Vagina (tissue), 2 donors: ENCODE measurements at regions not wholly inside any gene's neighbourhood (a gene's known extent, or its start where the extent isn't known, plus 50 kb on each side); places are given as distances from the start of the nearest gene placed in this dataset.

Experiments
- POLR2A ChIP-seq, 2 donors: fragments of 450-650 bp; IDR thresholded peaks; one replicate each; pipeline ENCODE4 v1.6.1; 2017; ENCODE audit warnings: antibody characterized with exemption in 2 of 2, mild to moderate bottlenecking in 2 of 2, moderate library complexity in 2 of 2
- POLR2AphosphoS5 ChIP-seq, 2 donors: sonication (generic); formaldehyde crosslinking; IDR thresholded peaks; one replicate each; pipeline ENCODE4 v1.9.0; 2017; ENCODE audit warnings: antibody characterized with exemption in 2 of 2, mild to moderate bottlenecking in 2 of 2, low read depth in 1 of 2; ENCODE audit not compliant: insufficient read depth in 1 of 2
- TF ChIP-seq, protein P1 (sequence below), 3 experiments: fragments of 450-650 bp in 2 of 3; fragments of 200-600 bp in 1 of 3; sonication (generic) in 1 of 3; IDR thresholded peaks; one replicate each; pipeline ENCODE4 v1.5.1; 2017 to 2019; ENCODE audit warnings: antibody characterized with exemption in 3 of 3, mild to moderate bottlenecking in 2 of 3, moderate library complexity in 2 of 3

DNA sequence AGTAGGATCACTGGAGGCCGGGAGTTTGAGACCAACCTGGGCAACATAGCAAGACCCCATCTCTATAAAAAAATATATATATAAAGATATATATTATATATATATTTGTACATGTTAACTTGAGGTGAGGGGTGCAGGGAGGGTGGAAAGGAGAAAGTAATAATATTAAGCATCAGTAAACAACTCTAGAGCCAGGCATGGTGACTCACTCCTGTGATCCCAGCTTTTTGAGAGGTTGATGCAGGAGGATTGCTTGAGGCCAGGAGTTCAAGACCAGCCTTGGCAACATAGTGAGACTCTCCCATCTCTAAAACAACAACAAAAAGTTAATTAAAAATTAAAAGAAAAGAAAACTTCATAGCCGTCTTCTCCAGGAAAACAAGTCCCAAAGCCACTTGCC lies 61.7 kb upstream of the SMURF2 start:
- no peak for TF ChIP-seq POLR2A (IDR thresholded peaks at IDR 0.05)
- TF ChIP-seq, protein P1, sequence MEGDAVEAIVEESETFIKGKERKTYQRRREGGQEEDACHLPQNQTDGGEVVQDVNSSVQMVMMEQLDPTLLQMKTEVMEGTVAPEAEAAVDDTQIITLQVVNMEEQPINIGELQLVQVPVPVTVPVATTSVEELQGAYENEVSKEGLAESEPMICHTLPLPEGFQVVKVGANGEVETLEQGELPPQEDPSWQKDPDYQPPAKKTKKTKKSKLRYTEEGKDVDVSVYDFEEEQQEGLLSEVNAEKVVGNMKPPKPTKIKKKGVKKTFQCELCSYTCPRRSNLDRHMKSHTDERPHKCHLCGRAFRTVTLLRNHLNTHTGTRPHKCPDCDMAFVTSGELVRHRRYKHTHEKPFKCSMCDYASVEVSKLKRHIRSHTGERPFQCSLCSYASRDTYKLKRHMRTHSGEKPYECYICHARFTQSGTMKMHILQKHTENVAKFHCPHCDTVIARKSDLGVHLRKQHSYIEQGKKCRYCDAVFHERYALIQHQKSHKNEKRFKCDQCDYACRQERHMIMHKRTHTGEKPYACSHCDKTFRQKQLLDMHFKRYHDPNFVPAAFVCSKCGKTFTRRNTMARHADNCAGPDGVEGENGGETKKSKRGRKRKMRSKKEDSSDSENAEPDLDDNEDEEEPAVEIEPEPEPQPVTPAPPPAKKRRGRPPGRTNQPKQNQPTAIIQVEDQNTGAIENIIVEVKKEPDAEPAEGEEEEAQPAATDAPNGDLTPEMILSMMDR (IDR thresholded peaks at IDR 0.05) = no peak
- TF ChIP-seq POLR2AphosphoS5 (IDR thresholded peaks at IDR 0.05; ENCODE audit: insufficient read depth in 1 of 2, low read depth in 1 of 2) = no peak
